GM18870 (cell line): ENCODE measurements at regions not wholly inside any gene's neighbourhood (a gene's known extent, or its start where the extent isn't known, plus 50 kb on each side); places are given as distances from the start of the nearest gene placed in this dataset.

Source experiments
- ATAC-seq: cut with Tn5 transposase; IDR thresholded peaks from one replicate; pipeline ENCODE4 v1.9.1; 2021; ENCODE audit warnings: moderate library complexity; ENCODE audit not compliant: unreplicated experiment

- ATAC-seq, result no peak
These were observed 68.6 kb upstream of the EPHA4 start for GRCh38 chr2:221640686-221641085.

- ATAC-seq, result no peak
These were observed 65.7 kb upstream of the EPHA4 start for GRCh38 chr2:221637851-221638250.

- ATAC-seq, result no peak
These were observed 63.8 kb upstream of the EPHA4 start for GRCh38 chr2:221635949-221636348.

- ATAC-seq, result no peak
These were observed 57.4 kb upstream of the EPHA4 start for GRCh38 chr2:221629468-221629867.

- ATAC-seq, result no peak
These were observed 52.4 kb upstream of the EPHA4 start for GRCh38 chr2:221624475-221624874.
